OCI-LY1 (cell line): ENCODE measurements at regions not wholly inside any gene's neighbourhood (a gene's known extent, or its start where the extent isn't known, plus 50 kb on each side); places are given as distances from the start of the nearest gene placed in this dataset.

Experiments used
- CTCF ChIP-seq: fragments of 200-600 bp; sonication (generic), shearing (Covaris generic); IDR thresholded peaks from 2 replicates; pipeline ENCODE4 v1.5.1; 2017; ENCODE audit warnings: mild to moderate bottlenecking, antibody characterized with exemption, low read length, moderate library complexity, mixed read lengths
- EZH2 ChIP-seq: fragments of 200-600 bp; sonication (generic), shearing (Covaris generic); IDR thresholded peaks from 2 replicates; pipeline ENCODE4 v1.8.0; 2017; ENCODE audit warnings: borderline replicate concordance, mixed run types, mild to moderate bottlenecking, antibody characterized with exemption, low read length, moderate library complexity, mixed read lengths

GRCh38 chrX:37910186-37910585 is 62.8 kb upstream of the DYNLT3 start:
- TF ChIP-seq EZH2 = no peak
- TF ChIP-seq CTCF = no peak
